ENCODE measurements at regions not wholly inside any gene's neighbourhood (a gene's known extent, or its start where the extent isn't known, plus 50 kb on each side); places are given as distances from the start of the nearest gene placed in this dataset.

DNA sequence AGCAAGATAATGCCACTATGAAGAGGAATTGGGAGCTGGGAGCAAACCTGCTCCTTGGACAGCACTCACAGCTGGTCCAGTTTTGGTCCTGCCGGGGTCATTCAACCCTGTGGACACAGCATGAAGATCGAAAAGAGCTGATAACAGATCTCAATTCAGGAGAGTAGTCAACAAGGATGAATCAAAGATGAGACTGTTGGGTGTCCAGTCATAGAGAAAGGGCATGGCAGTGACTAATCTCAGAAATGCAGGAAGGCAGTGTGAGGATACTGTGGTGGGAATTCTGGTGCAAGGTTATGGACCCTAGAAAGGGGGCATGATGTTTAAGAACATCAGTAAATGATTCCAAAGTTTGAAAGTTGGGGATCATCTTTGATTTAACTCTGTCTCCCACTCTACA is 261.4 kb upstream of the ZP4 start:
- no peak for DNase-seq

DNA sequence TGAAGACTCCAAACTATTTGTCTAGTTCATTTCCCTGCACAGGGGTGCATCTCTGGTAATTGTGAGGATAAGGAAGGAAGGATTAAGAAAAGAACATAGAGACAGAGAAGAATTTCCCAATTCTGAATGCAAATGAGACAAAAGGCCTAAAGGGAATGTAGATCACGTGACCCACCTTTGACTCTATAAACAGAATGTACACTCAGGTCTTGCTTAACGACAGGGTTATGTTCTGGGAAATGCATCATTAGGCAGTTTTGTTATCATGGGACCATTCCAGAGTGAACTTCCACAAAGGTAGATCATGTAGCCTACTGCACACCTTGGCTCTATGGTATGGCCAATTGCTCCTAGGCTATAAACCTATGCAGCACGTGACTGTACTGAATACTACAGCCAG is 252.3 kb upstream of the ZP4 start:
- DNase-seq, result no peak

GRCh38 chr1:238141353-238141752 is 250.6 kb upstream of the ZP4 start:
- no peak for DNase-seq

GRCh38 chr1:238139713-238140112 is 249.0 kb upstream of the ZP4 start:
- DNase-seq, result no peak

DNA sequence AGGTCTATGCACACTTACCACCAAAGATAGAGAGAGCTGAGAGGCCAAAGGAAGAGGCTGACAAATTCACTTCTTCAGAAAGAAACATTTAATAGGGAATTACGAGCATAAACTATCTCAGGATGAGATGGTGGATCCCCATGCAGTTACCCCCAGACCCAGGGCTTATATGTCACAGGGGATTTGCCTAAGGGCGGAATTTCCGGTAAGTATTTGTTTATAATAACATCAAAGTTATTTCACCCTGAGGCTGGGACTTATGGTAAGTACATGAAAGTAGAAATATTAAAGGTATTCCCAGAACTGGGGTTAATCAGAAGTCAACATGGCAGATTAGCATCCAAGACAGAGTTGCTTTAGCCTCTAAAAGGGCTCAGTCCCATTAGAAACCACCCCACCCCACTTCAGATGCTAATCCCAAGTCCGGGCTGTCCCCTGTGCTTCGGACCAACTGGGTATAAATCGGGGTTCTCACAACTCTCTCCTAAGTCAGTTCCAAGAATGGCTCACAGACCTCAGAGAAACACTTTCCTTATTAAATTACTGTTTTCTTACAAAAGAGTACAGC is 247.4 kb upstream of the ZP4 start:
- DNase-seq, result no peak

GRCh38 chr1:238135708-238136664 is 245.3 kb upstream of the ZP4 start:
- no peak for DNase-seq

- no peak for DNase-seq
Observed at GRCh38 chr1:238129677-238130076, 239.0 kb upstream of the ZP4 start.

DNA sequence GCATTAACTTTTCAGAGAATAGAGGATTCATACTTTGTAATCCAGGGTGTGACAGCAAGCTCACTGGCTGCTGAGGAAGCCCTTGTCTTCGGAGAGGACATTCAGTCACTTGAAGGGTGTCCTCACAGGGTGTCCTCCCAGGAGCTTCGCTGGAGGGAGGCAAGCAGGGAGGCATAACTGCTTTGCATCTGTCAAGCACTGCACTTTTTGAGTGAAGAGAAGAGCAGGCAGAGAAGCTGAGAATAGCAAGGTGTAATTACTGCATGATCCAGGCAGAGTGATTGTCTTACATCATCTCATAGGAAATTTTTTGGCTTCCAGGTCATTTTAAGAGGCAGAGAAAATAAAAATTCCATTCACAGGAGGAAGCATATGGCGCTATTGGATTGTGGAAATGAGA is 232.5 kb upstream of the ZP4 start:
- DNase-seq, result no peak

DNA sequence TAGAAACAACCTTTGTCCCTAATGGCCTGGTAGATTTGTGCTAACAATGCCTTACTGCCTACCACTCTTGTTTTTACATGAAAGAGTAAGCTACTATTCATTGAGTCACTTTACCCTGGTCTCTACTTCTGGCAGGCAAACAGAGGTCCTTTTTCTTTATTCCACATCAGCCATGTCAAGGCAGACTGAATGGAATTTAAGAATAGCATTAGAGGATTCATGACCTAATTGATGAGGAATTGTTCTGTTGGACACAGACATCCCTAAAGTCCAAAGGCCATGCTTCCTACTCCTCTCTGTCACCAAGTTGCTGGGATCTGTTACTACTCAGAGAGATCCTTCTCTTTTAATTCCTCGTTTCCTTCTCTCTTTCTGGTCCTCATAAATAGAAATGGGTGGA is 229.1 kb upstream of the ZP4 start:
- no peak for DNase-seq

GRCh38 chr1:238119060-238119459 is 228.3 kb upstream of the ZP4 start:
- DNase-seq, result no peak

DNA sequence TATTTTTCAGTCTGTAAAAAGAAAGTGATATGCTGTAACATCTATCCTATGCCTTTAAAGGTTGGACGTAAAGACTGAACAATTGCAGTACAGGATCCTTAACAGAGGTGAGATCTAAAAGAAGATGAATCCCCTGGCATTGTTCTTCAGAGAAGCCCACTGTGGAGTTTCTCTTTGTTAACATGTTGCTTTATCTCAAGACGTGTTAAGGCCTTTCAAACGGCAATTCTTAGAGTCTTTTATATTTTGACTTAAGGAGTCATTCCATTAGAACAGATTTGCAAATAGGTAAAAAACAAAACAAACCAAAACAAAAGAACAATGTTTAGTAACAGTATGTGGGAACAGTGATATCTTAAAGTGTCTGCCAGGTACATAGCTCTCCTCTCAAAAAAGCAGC is 225.1 kb upstream of the ZP4 start:
- DNase-seq, result no peak

DNA sequence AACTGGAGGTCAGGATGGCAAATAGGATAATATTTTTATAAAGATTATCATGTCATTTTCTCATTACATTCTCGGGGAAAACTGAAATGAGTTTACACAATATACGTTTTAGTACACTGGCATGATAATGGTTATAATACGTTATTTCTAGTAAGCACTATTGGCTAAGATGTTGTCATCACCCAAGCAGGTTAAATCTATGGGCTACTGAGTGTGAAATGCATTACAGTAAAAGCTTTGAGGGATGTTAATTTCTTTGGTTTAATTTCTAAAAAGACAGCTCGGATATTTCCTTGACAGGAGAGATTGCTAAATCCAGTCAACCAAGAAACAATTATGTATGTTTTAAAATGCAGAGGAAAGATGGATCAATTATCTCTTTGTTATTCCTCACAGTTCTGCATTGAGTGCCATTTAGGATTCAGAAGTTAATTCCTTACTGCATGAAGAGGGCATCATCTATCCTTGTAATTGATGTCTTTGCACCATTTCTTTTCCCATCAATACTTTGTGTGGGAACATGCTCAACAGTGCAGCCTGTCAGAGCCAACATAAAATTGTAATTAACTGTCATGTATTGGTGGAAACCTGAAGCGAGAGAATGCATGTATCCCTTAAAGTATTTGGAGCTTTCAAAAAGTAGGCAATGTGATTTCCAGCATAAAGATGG is 222.4 kb upstream of the ZP4 start:
- DNase-seq, result no peak

DNA sequence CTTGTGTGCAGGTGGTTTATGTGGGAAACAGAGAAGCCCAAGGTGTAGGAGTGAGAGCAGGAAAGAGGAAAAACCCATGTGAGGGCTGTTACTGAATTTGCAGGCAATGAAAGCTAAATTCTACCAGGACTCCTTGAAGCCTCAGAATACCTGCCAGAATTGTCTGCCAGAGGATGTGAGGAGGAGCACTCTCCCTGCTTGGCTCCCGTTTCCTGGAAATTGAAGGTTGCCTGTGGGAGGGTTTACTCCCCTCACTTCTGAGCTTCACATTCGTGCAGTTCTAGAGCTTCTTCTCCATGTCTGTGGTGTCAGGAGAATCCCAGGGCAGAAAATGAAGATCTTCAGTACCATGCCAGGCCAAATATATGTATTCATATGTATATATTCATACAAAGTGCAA is 220.8 kb upstream of the ZP4 start:
- DNase-seq, result no peak

DNA sequence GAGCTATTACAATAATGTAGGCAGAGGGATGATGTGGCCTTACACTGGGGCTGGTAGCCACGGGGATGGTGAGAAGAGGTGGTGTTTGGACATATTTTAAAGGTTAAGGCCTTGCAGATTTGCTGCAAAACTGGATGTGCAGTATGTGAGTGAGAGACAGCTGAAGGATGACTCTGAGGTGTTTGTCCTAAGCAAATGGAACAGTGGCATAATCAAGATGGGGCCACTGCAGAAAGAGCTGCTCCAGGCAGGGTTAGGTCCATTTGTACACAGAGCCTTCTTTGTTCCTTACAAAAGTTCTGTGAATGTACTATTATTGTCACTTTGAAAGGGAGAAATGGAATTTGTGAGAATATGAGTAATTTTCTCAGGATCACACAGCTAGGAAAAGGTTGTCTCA is 220.4 kb upstream of the ZP4 start:
- DNase-seq, result no peak

DNA sequence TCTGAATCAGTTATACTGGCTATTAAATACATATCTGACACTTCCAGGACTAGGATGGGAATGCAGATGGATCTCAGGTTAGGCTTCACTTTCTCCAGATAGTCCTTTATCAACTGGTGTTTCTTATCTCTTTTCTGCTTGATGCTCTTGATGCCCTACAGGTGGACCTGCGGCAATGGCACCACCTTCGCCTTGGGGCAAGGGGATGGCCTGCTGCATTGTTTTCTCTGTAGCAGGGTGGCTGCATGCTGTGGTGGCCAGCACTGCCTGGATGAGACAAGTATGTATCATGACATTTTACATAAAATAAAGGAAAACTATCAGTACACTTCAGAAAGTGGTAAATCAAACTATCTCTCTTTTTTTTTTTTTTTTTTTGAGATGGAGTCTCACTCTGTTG is 217.7 kb upstream of the ZP4 start:
- no peak for DNase-seq

DNA sequence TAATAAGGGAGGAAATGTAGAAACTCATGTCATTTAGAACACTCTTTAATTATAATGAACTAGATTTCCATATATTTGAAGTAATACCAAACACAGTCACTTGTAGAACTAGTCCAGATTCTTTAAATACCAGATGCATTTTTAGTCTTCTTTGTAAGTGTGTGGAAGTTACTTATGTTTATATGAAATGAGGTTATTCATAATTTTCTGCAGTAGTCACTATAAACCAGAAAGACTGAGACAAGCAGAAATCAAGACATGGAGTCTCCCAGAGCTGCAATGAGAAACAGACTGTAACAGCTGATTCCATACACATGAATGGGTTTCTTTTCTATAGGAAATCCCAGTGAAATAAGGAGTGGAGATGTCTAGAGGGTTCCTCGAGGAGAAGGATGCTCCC is 216.6 kb upstream of the ZP4 start:
- DNase-seq, result no peak

DNA sequence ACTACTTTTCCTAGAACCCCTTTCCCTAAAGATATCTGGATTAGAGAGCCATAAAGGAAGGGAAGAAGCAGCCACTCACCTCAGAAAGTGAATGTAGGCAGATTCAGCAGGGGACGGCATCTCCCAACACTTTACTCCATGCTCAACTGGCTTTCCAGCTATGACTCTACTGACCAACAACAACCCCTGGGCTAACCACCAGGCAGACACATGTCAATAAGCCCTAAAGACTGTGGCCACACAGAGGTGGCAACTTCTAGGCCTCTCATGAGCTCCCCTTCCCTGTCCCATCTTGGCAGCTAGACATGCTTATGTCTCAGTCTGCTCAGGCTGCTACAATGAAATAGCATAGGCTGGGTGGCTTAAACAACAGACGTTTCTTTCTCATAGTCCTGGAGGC is 214.0 kb upstream of the ZP4 start:
- no peak for DNase-seq

GRCh38 chr1:238101923-238102322 is 211.2 kb upstream of the ZP4 start:
- no peak for DNase-seq

GRCh38 chr1:238099871-238100270 is 209.1 kb upstream of the ZP4 start:
- DNase-seq, result no peak

DNA sequence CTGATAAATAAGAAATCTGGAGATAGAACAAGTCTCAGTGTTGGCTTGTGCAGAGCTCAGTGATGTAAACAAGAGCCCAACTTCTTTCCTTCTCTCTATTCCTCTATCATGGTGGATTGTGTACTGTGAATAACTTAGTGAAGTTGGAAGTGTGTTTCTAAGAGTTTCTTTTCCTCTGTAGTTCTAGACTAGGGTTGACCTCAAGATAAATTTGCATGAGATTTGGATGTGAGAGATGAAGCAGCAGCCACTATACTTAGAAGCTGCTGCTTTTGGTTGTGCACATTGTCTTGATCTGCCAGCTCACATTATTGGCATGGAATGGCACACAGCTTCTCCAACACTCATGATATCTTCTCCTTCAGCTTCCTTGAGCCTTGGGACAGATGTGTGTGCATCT is 198.9 kb upstream of the ZP4 start:
- no peak for DNase-seq

- DNase-seq, result no peak
Observed at GRCh38 chr1:238088560-238089290, 198.0 kb upstream of the ZP4 start.

- DNase-seq, result no peak
Observed at GRCh38 chr1:238073991-238074390, 183.3 kb upstream of the ZP4 start.

DNA sequence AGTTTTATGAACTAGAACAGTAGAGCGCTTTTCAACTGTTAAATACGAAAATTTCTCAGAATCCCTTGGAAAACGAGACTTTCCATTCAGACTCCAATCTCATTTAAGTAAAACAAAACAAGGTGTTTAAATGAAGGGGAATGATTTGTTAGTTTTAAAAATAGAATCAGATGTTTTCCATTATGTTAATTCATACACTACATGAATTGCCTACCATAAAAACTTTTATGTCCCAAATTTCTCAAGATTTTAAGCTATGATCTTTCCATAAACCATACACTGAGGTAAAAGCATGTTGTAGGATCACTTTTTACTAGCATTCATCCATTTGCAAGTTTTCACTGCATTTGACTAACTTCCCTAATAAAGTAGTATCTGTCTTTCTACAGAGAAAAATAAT is 180.3 kb upstream of the ZP4 start:
- DNase-seq, result no peak

DNA sequence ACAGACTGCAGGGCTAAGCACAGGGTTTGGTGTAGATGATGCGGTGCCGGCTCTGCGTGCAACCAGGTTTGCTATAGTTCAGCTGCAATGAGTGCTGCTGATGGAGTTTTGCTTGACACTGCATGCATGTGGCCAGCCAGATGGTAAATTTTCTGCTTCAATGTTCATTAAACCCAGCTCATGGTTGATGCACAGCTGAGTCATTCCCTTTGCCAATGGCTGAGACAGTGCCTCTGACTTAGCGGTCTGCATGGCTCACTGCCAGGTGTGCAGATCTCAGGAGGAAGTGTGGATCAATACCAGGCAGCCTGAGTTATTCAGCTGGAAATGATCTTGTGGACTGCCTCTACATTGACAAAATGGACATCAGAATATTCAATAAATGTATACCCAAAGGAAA is 172.7 kb upstream of the ZP4 start:
- no peak for DNase-seq
